MM.1S (cell line): ENCODE measurements at regions not wholly inside any gene's neighbourhood (a gene's known extent, or its start where the extent isn't known, plus 50 kb on each side); places are given as distances from the start of the nearest gene placed in this dataset.

ENCODE experiments used
- DNase-seq: peaks from one replicate; pipeline ENCODE4 v3.0.0-alpha.2; 2015
- H2AFZ ChIP-seq: fragments of 300-600 bp; sonication (generic); 2 replicates; pipeline ENCODE4 v1.6.0; 2016; ENCODE audit warnings: antibody characterized with exemption, low read length
- H3F3A ChIP-seq: fragments of 300-600 bp; sonication (generic); 2 replicates; pipeline ENCODE4 v1.6.1; 2016; ENCODE audit warnings: mild to moderate bottlenecking, antibody characterized with exemption, low read length, moderate library complexity, mixed read lengths; ENCODE audit not compliant: insufficient read depth
- H3K27ac ChIP-seq: fragments of 300-600 bp; sonication (generic); 2 replicates; pipeline ENCODE4 v1.5.1; 2016; ENCODE audit warnings: mild to moderate bottlenecking, low read length
- H3K27me3 ChIP-seq: fragments of 300-600 bp; sonication (generic); replicated peaks from 2 replicates; pipeline ENCODE4 v1.6.0; 2016; ENCODE audit warnings: low read length; ENCODE audit not compliant: insufficient read depth
- H3K36me3 ChIP-seq: fragments of 300-600 bp; sonication (generic); replicated peaks from 2 replicates; pipeline ENCODE4 v1.6.1; 2016; ENCODE audit warnings: mild to moderate bottlenecking, low read length, mixed read lengths; ENCODE audit not compliant: insufficient read depth
- H3K4me1 ChIP-seq: fragments of 300-600 bp; sonication (generic); 2 replicates; pipeline ENCODE4 v1.6.1; 2016; ENCODE audit warnings: low read length, mixed read lengths
- H3K4me2 ChIP-seq: fragments of 300-600 bp; sonication (generic); 2 replicates; pipeline ENCODE4 v1.6.0; 2016; ENCODE audit warnings: low read depth, low read length
- H3K4me3 ChIP-seq: fragments of 300-600 bp; sonication (generic); 2 replicates; pipeline ENCODE4 v1.5.1; 2016; ENCODE audit warnings: low read length, mixed read lengths
- H3K79me2 ChIP-seq: fragments of 300-600 bp; sonication (generic); 2 replicates; pipeline ENCODE4 v1.6.1; 2016; ENCODE audit warnings: mixed run types, low read length, mixed read lengths
- H3K9ac ChIP-seq: fragments of 300-600 bp; sonication (generic); 2 replicates; pipeline ENCODE4 v1.6.1; 2016; ENCODE audit warnings: low read length, mixed read lengths
- H3K9me2 ChIP-seq: fragments of 300-600 bp; sonication (generic); replicated peaks from 2 replicates; pipeline ENCODE4 v1.6.1; 2016; ENCODE audit warnings: mild to moderate bottlenecking, low read length, mixed read lengths; ENCODE audit not compliant: insufficient read depth
- H3K9me3 ChIP-seq: fragments of 300-600 bp; sonication (generic); replicated peaks from 2 replicates; pipeline ENCODE4 v1.6.1; 2016; ENCODE audit warnings: mild to moderate bottlenecking, low read length, mixed read lengths; ENCODE audit not compliant: insufficient read depth
- H4K20me1 ChIP-seq: fragments of 300-600 bp; sonication (generic); 2 replicates; pipeline ENCODE4 v1.6.1; 2016; ENCODE audit warnings: mild to moderate bottlenecking, low read length, moderate library complexity, mixed read lengths; ENCODE audit not compliant: insufficient read depth
- EZH2 ChIP-seq: fragments of 300-600 bp; sonication (generic); optimal IDR thresholded peaks from 2 replicates; pipeline ENCODE3; 2017; ENCODE audit warnings: low read depth, mild to moderate bottlenecking, antibody characterized with exemption, low read length, mixed read lengths
- EZH2phosphoT487 ChIP-seq: fragments of 300-600 bp; sonication (generic); IDR thresholded peaks from 2 replicates; pipeline ENCODE4 v1.6.1; 2018; ENCODE audit warnings: antibody characterized with exemption, low read length
- TF ChIP-seq, protein P1 (sequence below): fragments of 300-600 bp; sonication (generic); IDR thresholded peaks from 2 replicates; pipeline ENCODE4 v1.5.1; 2016; ENCODE audit warnings: antibody characterized with exemption, low read length, mixed read lengths

DNA sequence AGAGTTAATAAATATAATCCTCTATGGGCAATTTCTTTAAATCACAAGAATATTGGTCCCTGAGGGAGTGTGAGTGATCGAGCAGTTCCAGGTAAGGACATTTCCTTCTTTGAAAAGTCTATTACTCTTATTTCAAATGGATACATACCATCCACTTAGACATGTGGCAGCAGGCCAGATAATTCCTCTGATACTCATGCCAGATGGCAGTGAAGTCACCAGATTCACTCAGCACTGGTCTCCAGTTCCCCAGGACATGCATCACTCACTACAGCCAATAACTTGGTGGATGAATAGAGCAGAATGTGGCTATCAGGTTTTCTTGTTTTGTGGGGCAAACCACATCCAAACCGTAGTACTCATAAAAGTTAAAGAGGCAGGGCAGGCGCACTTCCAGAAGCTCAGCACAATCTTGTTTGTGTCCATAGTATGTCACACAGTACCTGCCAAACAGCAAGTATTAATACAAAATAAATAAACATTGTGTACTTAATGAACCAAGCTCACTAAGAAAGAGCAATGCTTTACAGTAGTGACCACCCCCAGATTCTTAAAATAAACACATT, 74.2 kb upstream of the CD53 start:
- Histone ChIP-seq H4K20me1 (no peaks in the 10 kb centered on the region), H3K9ac (no peak overlapping the region), H3K27ac (no peak overlapping the region), H3K27me3 (no peaks in the 10 kb centered on the region), H3K9me2 (no peaks in the 10 kb centered on the region), H3K4me1 (no peaks in the 10 kb centered on the region; the same call in 1 of the 2 replicates), H3K79me2 (no peaks in the 10 kb centered on the region), H3K9me3 (no peaks in the 10 kb centered on the region), H3F3A (peaks cover 8% of the 10 kb centered on the region; the same call in 1 of the 2 replicates), H3K36me3 (no peaks in the 10 kb centered on the region), H3K4me2 (no peak overlapping the region), H2AFZ (no peak overlapping the region), H3K4me3 (no peak overlapping the region)
- TF ChIP-seq EZH2 (no peak), EZH2phosphoT487 (no peak)
- TF ChIP-seq, protein P1, sequence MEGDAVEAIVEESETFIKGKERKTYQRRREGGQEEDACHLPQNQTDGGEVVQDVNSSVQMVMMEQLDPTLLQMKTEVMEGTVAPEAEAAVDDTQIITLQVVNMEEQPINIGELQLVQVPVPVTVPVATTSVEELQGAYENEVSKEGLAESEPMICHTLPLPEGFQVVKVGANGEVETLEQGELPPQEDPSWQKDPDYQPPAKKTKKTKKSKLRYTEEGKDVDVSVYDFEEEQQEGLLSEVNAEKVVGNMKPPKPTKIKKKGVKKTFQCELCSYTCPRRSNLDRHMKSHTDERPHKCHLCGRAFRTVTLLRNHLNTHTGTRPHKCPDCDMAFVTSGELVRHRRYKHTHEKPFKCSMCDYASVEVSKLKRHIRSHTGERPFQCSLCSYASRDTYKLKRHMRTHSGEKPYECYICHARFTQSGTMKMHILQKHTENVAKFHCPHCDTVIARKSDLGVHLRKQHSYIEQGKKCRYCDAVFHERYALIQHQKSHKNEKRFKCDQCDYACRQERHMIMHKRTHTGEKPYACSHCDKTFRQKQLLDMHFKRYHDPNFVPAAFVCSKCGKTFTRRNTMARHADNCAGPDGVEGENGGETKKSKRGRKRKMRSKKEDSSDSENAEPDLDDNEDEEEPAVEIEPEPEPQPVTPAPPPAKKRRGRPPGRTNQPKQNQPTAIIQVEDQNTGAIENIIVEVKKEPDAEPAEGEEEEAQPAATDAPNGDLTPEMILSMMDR, result no peak
- peak; percentile 16 for DNase-seq

DNA sequence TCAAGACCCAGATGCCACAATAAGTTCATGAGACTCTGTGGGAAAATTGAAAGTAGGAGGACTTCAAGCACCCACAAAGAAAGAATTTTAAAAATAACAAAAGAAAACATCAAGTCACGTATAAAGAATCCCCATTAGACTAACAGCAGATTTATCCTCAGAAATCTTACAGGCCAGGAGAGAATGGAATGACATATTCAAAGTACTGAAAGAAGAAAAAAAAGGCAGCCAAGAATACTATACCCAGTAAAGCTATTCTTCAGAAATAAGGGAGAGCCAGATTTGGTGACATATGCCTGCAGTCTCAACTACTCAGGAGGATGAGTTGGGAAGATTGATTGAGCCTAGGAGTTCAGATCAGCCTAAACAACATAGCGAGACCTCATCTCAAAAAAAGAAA, 84.3 kb upstream of the CD53 start:
- H3K4me3 ChIP-seq, result no peak overlapping the region
- no peak for DNase-seq
- no peak overlapping the region; the same call in 1 of the 2 replicates for H3K9ac ChIP-seq
- H3F3A ChIP-seq, result peaks cover 37% of the 10 kb centered on the region
- H3K27me3 ChIP-seq, result no peaks in the 10 kb centered on the region
- no peaks in the 10 kb centered on the region for H4K20me1 ChIP-seq
- H3K27ac ChIP-seq, result peak overlapping the region; percentile 100
- no peaks in the 10 kb centered on the region for H3K9me3 ChIP-seq
- TF ChIP-seq EZH2phosphoT487, result no peak
- H3K4me2 ChIP-seq, result no peak overlapping the region
- no peaks in the 10 kb centered on the region for H3K9me2 ChIP-seq
- no peak overlapping the region for H2AFZ ChIP-seq
- H3K79me2 ChIP-seq, result no peaks in the 10 kb centered on the region
- H3K4me1 ChIP-seq, result peaks cover 49% of the 10 kb centered on the region
- no peaks in the 10 kb centered on the region for H3K36me3 ChIP-seq

DNA sequence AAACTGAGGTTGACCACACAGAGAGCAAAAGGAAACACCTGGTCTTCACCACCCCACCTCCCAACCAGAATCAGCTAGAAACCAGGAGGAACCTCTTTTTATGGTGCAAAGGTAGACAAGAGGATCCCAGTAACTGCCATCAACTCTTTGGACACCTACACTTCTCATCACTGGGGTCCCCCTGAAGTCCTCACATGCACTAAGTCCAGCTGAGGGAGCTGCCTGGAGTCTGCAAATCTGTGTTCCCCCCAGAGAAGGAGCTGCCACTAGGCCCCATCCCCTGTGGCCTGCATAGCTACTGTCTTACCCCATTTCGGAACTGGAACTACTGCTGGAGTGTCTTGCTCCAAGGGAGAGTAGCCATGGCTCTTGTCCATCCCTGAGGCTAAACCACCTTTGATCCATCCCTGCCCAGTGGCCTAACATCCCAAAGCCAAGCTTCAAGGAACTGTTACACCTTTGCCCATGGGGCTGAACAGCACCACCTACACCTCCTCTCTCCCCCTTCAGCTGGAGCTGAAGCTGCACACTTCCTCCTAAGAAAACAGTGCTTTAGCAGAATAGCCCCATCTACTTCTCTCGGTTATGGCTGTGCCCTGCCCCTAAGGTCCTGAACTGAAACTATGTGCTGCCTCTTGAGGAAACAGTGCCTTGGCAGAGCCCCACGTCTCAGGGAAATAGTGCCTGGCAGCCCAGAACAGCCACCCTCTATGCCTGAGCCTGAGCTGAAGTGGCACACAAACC, 85.4 kb upstream of the CD53 start:
- Histone ChIP-seq H3K79me2 (no peaks in the 10 kb centered on the region), H3F3A (peaks cover 37% of the 10 kb centered on the region), H2AFZ (0 out of 2 replicates have a peak overlapping the region, but pooled peaks have one; percentile 27), H3K27ac (peak overlapping the region; percentile 100), H4K20me1 (no peaks in the 10 kb centered on the region), H3K36me3 (no peaks in the 10 kb centered on the region), H3K27me3 (no peaks in the 10 kb centered on the region), H3K9me2 (no peaks in the 10 kb centered on the region), H3K9ac (peak overlapping the region; percentile 80), H3K9me3 (no peaks in the 10 kb centered on the region), H3K4me3 (peak overlapping the region; percentile 45), H3K4me2 (peak overlapping the region; percentile 89), H3K4me1 (peaks cover 54% of the 10 kb centered on the region)
- DNase-seq, result peak; percentile 85
- TF ChIP-seq EZH2phosphoT487, result no peak

DNA sequence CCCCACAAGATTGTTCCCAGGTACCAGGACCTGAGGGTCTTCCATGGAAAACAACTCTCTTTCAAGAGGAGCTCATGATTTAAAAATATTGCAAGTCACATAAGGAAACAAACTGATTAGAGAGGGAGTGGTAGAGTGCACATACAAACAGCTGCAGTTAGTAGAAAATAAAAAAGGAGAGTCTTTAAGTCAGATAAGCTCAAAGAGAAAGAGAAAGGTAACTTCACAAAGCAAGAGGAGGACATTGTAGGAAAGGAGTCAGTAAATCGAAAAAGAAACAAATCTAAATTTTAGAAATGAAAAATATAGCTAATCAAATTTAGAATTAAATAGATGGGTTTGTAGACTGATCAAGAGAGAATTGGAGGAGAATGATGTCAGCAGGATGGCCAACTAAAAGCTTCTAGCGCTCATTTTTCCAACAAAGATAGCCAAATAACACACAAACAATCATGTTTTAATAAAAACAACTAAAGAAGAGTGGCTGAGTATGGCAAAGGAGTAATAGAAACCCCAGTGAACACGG, 86.1 kb upstream of the CD53 start:
- peak overlapping the region; percentile 89 for H3K4me2 ChIP-seq
- peaks cover 42% of the 10 kb centered on the region for H3F3A ChIP-seq
- no peaks in the 10 kb centered on the region for H3K79me2 ChIP-seq
- peak; percentile 47 for DNase-seq
- peak overlapping the region; percentile 45; the same call in 1 of the 2 replicates for H3K4me3 ChIP-seq
- H3K27ac ChIP-seq, result peak overlapping the region; percentile 100
- H3K9ac ChIP-seq, result peak overlapping the region; percentile 80
- no peaks in the 10 kb centered on the region for H4K20me1 ChIP-seq
- no peaks in the 10 kb centered on the region for H3K27me3 ChIP-seq
- no peaks in the 10 kb centered on the region for H3K36me3 ChIP-seq
- H3K9me2 ChIP-seq, result no peaks in the 10 kb centered on the region
- H3K9me3 ChIP-seq, result no peaks in the 10 kb centered on the region
- no peak for TF ChIP-seq EZH2phosphoT487
- TF ChIP-seq EZH2, result no peak
- TF ChIP-seq, protein P1, result no peak
- H3K4me1 ChIP-seq, result peaks cover 55% of the 10 kb centered on the region
- H2AFZ ChIP-seq, result no peak overlapping the region
